ENCODE measurements at regions not wholly inside any gene's neighbourhood (a gene's known extent, or its start where the extent isn't known, plus 50 kb on each side); places are given as distances from the start of the nearest gene placed in this dataset.

DNA sequence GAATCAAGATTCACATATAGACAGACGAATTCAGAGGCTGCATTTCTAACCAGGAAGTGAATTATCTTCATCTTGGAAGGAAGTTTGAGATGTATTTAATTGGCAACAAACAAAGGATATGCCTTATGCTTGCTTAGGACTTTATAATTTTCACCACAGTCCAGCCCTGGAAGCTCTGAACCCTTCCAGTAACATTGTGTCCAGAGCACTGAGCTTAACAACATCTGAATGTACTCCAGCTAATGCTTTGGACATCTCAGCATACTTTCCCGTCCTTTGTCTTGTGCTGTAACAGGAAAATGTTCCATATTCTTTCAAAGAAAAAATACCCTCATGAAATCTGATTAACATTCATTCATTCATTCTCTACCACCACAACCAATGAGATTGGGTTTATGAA, 136.3 kb upstream of the SPATS2L start:
- TF ChIP-seq, protein P1, sequence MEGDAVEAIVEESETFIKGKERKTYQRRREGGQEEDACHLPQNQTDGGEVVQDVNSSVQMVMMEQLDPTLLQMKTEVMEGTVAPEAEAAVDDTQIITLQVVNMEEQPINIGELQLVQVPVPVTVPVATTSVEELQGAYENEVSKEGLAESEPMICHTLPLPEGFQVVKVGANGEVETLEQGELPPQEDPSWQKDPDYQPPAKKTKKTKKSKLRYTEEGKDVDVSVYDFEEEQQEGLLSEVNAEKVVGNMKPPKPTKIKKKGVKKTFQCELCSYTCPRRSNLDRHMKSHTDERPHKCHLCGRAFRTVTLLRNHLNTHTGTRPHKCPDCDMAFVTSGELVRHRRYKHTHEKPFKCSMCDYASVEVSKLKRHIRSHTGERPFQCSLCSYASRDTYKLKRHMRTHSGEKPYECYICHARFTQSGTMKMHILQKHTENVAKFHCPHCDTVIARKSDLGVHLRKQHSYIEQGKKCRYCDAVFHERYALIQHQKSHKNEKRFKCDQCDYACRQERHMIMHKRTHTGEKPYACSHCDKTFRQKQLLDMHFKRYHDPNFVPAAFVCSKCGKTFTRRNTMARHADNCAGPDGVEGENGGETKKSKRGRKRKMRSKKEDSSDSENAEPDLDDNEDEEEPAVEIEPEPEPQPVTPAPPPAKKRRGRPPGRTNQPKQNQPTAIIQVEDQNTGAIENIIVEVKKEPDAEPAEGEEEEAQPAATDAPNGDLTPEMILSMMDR (IDR thresholded peaks at IDR 0.05): no peak
- TF ChIP-seq POLR2A (IDR thresholded peaks at IDR 0.05): no peak
